Suppressor macrophage (primary cell): ENCODE measurements at regions not wholly inside any gene's neighbourhood (a gene's known extent, or its start where the extent isn't known, plus 50 kb on each side); places are given as distances from the start of the nearest gene placed in this dataset.

ENCODE experiments used
- DNase-seq, 4 experiments: peaks; one replicate each; pipeline ENCODE4 v3.0.0-alpha.2; 2020 to 2022

DNA sequence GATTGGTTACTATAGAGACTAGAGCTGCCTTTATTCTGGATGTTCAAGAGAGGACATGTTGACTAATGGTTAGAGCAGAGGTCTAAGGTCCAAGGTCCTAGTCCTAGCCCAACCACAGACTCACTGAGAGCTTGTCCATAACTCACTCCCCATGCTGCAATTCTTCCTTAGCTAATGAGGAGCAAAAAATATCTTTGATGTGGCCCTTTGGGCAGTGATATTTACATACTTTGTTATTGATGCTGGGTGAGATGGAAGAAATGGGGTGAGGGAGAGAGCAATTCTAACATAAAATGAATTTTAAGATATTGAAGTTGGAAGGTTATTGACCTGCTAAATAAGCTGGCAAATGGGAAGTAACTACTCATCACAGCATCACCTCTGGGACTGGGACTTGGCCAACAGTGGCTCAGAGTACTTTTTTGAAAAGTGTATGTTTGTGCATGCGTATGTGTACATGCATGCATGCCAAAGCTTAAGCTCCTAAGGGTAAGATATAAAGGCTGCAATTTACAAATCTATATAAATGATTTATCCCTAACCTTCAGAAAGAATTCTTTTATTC, 58.0 kb upstream of the ANKRD55 start:
- DNase-seq: no peak

DNA sequence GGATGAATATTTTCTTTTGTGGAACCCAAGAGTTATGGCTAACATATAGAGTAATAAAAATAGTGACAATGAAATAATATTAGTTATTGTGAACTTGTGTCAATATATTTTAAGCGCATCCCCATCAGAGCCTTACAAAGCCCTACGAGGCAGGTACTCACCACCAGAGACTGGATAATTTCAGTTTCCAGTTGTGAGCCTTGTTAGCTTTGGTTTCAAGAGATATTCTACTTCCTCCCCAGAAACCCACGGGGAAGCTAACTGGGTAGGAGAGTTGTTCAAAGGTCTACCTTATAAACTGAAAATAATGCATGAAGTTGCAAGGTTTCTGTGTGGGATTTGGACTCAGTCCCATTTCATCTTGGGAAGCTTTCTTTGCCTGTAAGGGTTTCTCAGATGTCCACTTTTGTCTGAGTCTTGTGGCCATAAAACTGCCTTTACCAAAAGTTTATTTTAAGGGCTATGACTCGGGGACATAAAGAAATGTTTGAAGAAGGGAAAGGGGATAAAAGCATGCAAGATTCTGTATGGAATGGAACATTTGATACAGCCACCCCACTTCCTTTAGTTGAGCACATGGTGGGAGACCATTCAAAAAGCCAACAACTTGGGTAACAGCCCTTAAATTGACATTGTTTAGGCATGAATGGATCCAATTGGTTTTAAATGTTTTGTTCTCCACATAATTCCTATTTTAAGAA, 57.4 kb upstream of the ANKRD55 start:
- peak in 1 of 4 experiments; percentile 12 for DNase-seq

DNA sequence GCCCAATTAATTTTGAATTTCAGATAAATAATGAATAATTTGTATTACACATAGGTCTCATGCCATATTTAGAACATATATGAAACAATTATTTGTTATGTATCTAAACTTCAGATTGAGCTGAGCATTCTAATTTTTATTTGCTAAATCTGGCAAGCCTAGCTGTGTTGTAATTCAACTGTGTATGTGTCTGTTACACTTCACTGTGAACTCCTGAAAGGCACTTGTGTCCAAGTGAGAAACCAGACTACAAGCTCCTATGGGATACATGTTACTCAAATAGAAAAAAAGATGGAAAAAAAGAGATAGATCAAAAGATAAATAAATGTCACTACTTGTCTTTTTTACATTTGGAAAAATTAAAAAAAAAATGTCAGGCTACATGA, 56.5 kb upstream of the ANKRD55 start:
- no peak for DNase-seq

DNA sequence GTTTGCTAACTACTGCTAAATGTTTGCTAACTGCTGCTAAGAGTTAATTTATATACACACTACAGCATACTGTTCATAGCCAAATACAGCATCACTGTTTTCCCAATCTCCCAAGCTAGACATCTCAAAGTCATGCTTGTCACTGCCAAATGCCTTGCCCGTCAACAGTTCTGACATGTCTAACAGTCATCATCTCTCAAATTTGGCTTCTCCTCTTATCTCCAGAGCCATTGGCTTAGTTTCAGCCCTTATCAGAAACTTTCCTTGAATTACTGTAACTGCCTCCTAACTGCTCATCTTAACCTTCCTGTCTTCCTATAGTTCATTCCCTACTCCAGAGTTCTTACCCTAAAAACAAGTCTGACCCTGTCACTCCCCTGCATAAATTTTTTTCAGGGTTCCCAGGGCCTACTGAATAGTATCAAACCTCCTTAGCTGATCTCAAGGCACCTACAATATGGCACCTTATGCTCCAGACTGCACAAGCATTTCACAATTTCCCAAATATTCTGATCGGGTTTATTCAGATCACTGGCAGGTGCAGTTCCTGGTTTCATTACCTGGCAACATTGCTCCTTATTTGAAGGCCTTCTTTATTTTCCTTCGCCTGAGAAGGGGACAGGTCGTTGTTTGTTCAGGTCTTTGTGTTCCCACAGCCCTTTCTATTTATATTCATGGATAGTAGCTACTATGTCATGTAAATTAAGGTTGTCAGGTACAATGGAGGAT, 55.9 kb upstream of the ANKRD55 start:
- DNase-seq: no peak

DNA sequence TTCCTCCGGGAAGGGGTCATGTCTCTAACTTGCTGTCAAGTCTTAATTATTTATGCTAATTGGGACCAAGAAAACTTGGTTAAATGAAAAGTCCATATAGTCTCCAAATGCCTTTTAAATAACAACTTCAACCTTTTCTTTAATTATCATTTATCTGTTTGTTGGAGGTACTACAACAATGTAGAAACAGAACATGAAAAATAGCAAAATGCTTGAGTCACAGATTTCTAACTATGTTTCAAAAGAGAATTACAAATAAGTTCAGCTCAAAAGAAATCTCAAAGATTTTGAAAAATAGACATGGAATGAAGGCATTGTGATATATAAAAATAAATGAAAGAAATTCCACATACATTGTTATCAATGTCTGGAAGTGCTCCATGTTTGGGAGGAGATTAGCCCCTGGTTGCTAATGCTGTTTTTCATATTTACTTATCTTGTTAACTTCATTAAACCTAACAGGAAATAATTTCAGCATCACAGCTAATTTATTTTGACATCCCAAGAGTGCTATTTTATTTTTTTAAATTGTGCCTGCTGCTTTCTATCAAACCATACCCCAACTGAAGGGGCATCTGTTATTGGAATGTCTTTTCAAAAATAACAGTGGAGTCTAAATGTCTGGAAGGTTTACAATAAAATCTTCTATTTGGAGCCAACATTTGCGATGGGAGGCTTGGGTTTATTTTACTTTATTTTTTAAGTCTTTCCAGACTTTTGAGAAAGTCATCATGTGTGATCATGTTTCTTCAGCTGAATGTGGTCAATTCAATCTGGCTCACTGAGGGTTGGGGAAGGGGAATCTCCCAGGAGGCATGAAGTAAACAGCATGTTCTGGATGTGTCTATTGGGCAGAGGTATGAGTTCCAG, 53.1 kb upstream of the ANKRD55 start:
- no peak for DNase-seq

DNA sequence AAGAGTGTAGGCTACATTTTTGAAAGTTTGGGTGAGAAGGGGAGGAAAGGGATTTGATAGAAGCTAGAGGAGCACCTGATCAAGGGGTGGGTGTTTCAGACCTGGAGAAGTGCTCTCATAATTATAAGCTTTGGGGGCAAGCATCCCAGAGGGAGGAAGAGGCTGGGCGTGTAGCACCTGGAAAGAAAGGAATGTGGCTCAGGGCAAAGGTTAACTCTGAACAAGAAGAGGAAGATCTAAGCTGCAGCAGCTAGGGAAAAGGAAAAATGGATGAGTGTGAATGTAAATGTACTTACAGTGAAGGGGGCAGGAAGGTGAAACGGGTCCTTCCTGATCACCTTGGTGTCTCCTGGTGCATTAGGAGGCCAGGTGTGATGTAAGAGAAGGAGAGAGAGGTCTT, 49.8 kb upstream of the ANKRD55 start:
- DNase-seq: no peak
